Esophagus squamous epithelium (tissue), 4 donors: ENCODE measurements at regions not wholly inside any gene's neighbourhood (a gene's known extent, or its start where the extent isn't known, plus 50 kb on each side); places are given as distances from the start of the nearest gene placed in this dataset.
"Not testable (repeated sequence)": the region's sequence is repeated elsewhere in the genome, so short reads cannot be mapped to it uniquely, and the experiment has no call there.

Experiments
- CTCF ChIP-seq, 6 experiments: fragments of 450-650 bp in 4 of 6; fragments of 200-600 bp in 2 of 6; sonication (generic) in 2 of 6; IDR thresholded peaks; one replicate each; pipeline ENCODE4 v1.5.1; 2016 to 2019; ENCODE audit warnings: antibody characterized with exemption in 6 of 6, mild to moderate bottlenecking in 4 of 6, moderate library complexity in 4 of 6
- POLR2A ChIP-seq, 4 donors: fragments of 450-650 bp; IDR thresholded peaks; one replicate each; pipeline ENCODE4 v1.6.1; 2017; ENCODE audit warnings: antibody characterized with exemption in 4 of 4, mild to moderate bottlenecking in 4 of 4, moderate library complexity in 3 of 4

GRCh38 chr6:85750146-85750545 is 107.5 kb upstream of the SYNCRIP start:
- TF ChIP-seq POLR2A, CTCF (IDR thresholded peaks at IDR 0.05): not testable (repeated sequence)
